AG09309 (cell line): ENCODE measurements at regions not wholly inside any gene's neighbourhood (a gene's known extent, or its start where the extent isn't known, plus 50 kb on each side); places are given as distances from the start of the nearest gene placed in this dataset.

ENCODE experiments used
- DNase-seq: peaks from one replicate; pipeline ENCODE4 v3.0.0-alpha.2; 2010; ENCODE audit warnings: low read depth
- H3K4me3 ChIP-seq: 2 replicates; pipeline ENCODE4 v1.5.1; 2011; ENCODE audit warnings: mild to moderate bottlenecking, low read depth, low read length, moderate library complexity; ENCODE audit not compliant: control insufficient read depth
- CTCF ChIP-seq: IDR thresholded peaks from 2 replicates; pipeline ENCODE4 v1.5.1; 2011; ENCODE audit warnings: mild to moderate bottlenecking, low read depth, low read length, inconsistent platforms; ENCODE audit not compliant: insufficient read depth, control insufficient read depth; ENCODE audit errors: missing control alignments

- DNase-seq: no peak
- TF ChIP-seq CTCF: no peak
- peak overlapping the region; percentile 36 for H3K4me3 ChIP-seq
These were observed 215.4 kb upstream of the UBASH3B start for GRCh38 chr11:122439866-122440810.

DNA sequence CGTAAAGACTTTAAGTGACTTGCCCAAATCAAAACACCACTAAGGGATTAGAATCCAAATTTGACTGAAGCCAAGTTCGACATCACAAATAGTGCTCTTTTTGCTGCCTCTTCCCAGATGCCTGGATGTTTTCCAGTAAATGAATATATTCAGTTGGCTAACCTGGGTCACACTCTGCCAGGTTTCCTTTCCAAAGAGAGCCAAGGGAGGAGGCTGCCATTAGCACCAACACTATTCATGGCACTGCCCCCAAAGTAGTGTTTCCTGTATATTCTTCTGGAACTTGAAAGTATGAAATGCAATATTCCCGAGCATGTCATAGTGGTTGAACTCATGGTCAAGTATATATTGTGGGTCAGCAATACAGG is 219.3 kb upstream of the UBASH3B start:
- TF ChIP-seq CTCF: no peak
- no peak for DNase-seq

GRCh38 chr11:122435540-122436187 is 219.9 kb upstream of the UBASH3B start:
- no peak overlapping the region for H3K4me3 ChIP-seq
- no peak for DNase-seq
- TF ChIP-seq CTCF: no peak

More for the DNA sequence above, 219.3 kb upstream of the UBASH3B start:
- no peak overlapping the region for H3K4me3 ChIP-seq

- H3K4me3 ChIP-seq: no peak overlapping the region
- no peak for TF ChIP-seq CTCF
- DNase-seq: no peak
These were observed 220.7 kb upstream of the UBASH3B start for GRCh38 chr11:122434786-122435185.

DNA sequence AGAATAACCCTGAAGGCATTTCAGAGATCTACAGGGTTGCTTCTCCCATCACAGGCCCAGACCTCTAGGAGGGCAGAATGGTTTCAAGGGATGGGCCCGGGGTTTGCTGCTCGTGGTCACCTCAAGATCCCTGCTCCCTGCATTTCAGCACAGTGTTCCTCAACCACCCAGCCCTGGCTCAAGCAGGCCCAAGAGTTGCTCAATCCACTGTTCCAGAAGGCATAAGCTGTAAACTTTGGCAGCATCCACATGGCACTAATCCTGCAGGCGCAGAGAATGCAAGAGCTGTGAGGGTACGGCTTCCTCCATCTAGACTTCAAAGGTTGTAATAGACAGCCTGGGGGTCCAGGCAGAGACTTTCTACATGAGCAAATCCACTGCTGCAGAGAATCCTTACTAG is 225.0 kb upstream of the UBASH3B start:
- no peak for DNase-seq
- no peak for TF ChIP-seq CTCF
- H3K4me3 ChIP-seq: no peak overlapping the region

DNA sequence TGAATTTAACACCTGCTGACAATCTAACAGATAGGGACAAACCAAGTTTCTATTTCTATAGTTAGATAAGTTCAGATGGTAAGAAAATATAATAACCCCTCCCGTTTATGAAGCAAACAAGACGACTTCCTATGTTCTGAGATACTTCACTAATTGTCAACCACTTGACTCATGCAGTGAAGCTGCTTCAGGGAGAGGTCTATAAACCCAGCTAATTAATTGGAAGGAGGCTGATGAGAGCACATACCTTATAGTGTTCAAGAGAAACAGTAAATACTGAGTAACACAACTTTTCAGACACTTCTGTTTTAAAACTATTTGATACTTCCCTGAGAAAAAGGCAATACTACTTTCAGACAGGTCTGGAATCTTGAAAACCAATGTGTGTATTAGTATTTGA is 229.4 kb upstream of the UBASH3B start:
- no peak for TF ChIP-seq CTCF
- DNase-seq: no peak
- H3K4me3 ChIP-seq: no peak overlapping the region
